Keratinocyte (primary cell): ENCODE measurements at regions not wholly inside any gene's neighbourhood (a gene's known extent, or its start where the extent isn't known, plus 50 kb on each side); places are given as distances from the start of the nearest gene placed in this dataset.

Experiments used
- DNase-seq: peaks from one replicate; pipeline ENCODE4 v3.0.0-alpha.2; 2011; ENCODE audit warnings: low read depth, missing footprints, low spot score
- FAIRE-seq: peaks from 2 replicates; lab custom pipeline; 2011; peaks lifted over from hg19 to GRCh38; lab: Jason Lieb, UNC
- H2AFZ ChIP-seq: 2 replicates; pipeline ENCODE4 v1.6.0; 2012; ENCODE audit warnings: low read length, control low read depth, inconsistent platforms; ENCODE audit not compliant: control insufficient read depth
- H3K27ac ChIP-seq: 2 replicates; pipeline ENCODE4 v1.5.1; 2011; ENCODE audit warnings: low read length; ENCODE audit not compliant: control insufficient read depth, insufficient read depth
- H3K27me3 ChIP-seq: 3 replicates; pipeline ENCODE4 v1.6.0; 2011; ENCODE audit warnings: low read length; ENCODE audit not compliant: control insufficient read depth, insufficient read depth; ENCODE audit errors: extremely low read depth
- H3K36me3 ChIP-seq, 2 experiments: 2 replicates in 1 of 2; 3 replicates in 1 of 2; pipeline ENCODE4 v1.5.1; 2011; ENCODE audit warnings: low read length in 2 of 2, mild to moderate bottlenecking in 1 of 2; ENCODE audit not compliant: control insufficient read depth in 2 of 2, insufficient read depth in 2 of 2; ENCODE audit errors: extremely low read depth in 1 of 2
- H3K4me1 ChIP-seq: 3 replicates; pipeline ENCODE4 v1.5.1; 2011; ENCODE audit warnings: low read length; ENCODE audit not compliant: control insufficient read depth, insufficient read depth; ENCODE audit errors: extremely low read depth
- H3K4me2 ChIP-seq: 3 replicates; pipeline ENCODE4 v1.6.0; 2011; ENCODE audit warnings: low read depth, low read length; ENCODE audit not compliant: control insufficient read depth, insufficient read depth; ENCODE audit errors: extremely low read depth
- H3K4me3 ChIP-seq, 3 experiments: fragments of 200-600 bp in 1 of 3; sonication (generic) in 1 of 3; 2 replicates in 2 of 3; 3 replicates in 1 of 3; pipeline ENCODE4 v1.5.1; 2011 to 2016; ENCODE audit warnings: low read length in 3 of 3, mild to moderate bottlenecking in 3 of 3, control low read depth in 2 of 3, inconsistent platforms in 1 of 3, low read depth in 1 of 3, mixed read lengths in 1 of 3, mixed run types in 1 of 3, moderate library complexity in 1 of 3; ENCODE audit not compliant: control insufficient read depth in 2 of 3, insufficient read depth in 2 of 3; ENCODE audit errors: extremely low read depth in 1 of 3
- H3K79me2 ChIP-seq: 2 replicates; pipeline ENCODE4 v1.6.0; 2012; ENCODE audit warnings: low read length; ENCODE audit not compliant: control insufficient read depth, insufficient read depth
- H3K9ac ChIP-seq: 3 replicates; pipeline ENCODE4 v1.6.0; 2011; ENCODE audit warnings: low read length; ENCODE audit not compliant: control insufficient read depth, insufficient read depth; ENCODE audit errors: extremely low read depth
- H3K9me1 ChIP-seq: 3 replicates; pipeline ENCODE4 v1.6.0; 2011; ENCODE audit warnings: low read length; ENCODE audit not compliant: control insufficient read depth, insufficient read depth; ENCODE audit errors: extremely low read depth
- H3K9me3 ChIP-seq: 2 replicates; pipeline ENCODE4 v1.5.1; 2012; ENCODE audit warnings: low read depth, low read length; ENCODE audit not compliant: control insufficient read depth
- H4K20me1 ChIP-seq: 3 replicates; pipeline ENCODE4 v1.6.0; 2011; ENCODE audit warnings: low read length; ENCODE audit not compliant: control insufficient read depth, insufficient read depth; ENCODE audit errors: extremely low read depth
- CTCF ChIP-seq, 3 experiments: IDR thresholded peaks in 1 of 3; conservative IDR thresholded peaks in 1 of 3; optimal IDR thresholded peaks in 1 of 3; 2 replicates in 2 of 3; 3 replicates in 1 of 3; pipeline versions ENCODE3 to v1.5.1; 2011; ENCODE audit warnings: low read length in 3 of 3, mild to moderate bottlenecking in 3 of 3, moderate library complexity in 2 of 3, control low read depth in 1 of 3, inconsistent platforms in 1 of 3; ENCODE audit not compliant: insufficient read depth in 2 of 3; ENCODE audit errors: extremely low read depth in 1 of 3
- EZH2 ChIP-seq: IDR thresholded peaks from one replicate; pipeline ENCODE4 v1.6.1; 2012; ENCODE audit warnings: inconsistent platforms, mild to moderate bottlenecking, low read length, moderate library complexity
- dilution Hi-C: fragments of 300-500 bp; cut with MboI; formaldehyde crosslinking; loops from one replicate; pipeline ENCODE4 v1.7.0; 2020; ENCODE audit warnings: low sequenced_read_pairs; ENCODE audit not compliant: extremely low pct_ligation_motif_present

- H3K27me3 ChIP-seq, result no peaks in the 10 kb centered on the region
- no peak overlapping the region for H3K9ac ChIP-seq
- no peak for FAIRE-seq
- H3K4me1 ChIP-seq, result no peaks in the 10 kb centered on the region
- H3K4me2 ChIP-seq, result no peak overlapping the region
- no peak overlapping the region for H3K4me3 ChIP-seq
- H3K27ac ChIP-seq, result no peak overlapping the region
- H3K79me2 ChIP-seq, result no peaks in the 10 kb centered on the region
- dilution Hi-C loops, result no loop called here
- no peaks in the 10 kb centered on the region for H3K36me3 ChIP-seq
- TF ChIP-seq CTCF (optimal IDR thresholded peaks at IDR 0.05 in 1 of 3, IDR thresholded peaks at IDR 0.05 in 1 of 3, conservative IDR thresholded peaks at IDR 0.05 in 1 of 3; ENCODE audit: extremely low read depth in 1 of 3, insufficient read depth in 2 of 3, low read length in 3 of 3) (no peak), EZH2 (no peak)
- H4K20me1 ChIP-seq, result no peaks in the 10 kb centered on the region
- H2AFZ ChIP-seq, result no peak overlapping the region
- H3K9me3 ChIP-seq, result no peaks in the 10 kb centered on the region
- DNase-seq, result no peak
- H3K9me1 ChIP-seq, result no peaks in the 10 kb centered on the region
Measured at GRCh38 chr2:220068846-220069245, 441.4 kb downstream of the SLC4A3 start.

- Histone ChIP-seq H2AFZ (no peak overlapping the region), H3K9me1 (no peaks in the 10 kb centered on the region), H3K79me2 (no peaks in the 10 kb centered on the region), H3K27ac (no peak overlapping the region), H3K9ac (no peak overlapping the region), H3K9me3 (no peaks in the 10 kb centered on the region), H3K36me3 (no peaks in the 10 kb centered on the region), H3K4me2 (no peak overlapping the region), H3K27me3 (no peaks in the 10 kb centered on the region), H3K4me3 (no peak overlapping the region), H4K20me1 (no peaks in the 10 kb centered on the region), H3K4me1 (no peaks in the 10 kb centered on the region)
- DNase-seq (no peak), FAIRE-seq (no peak)
- dilution Hi-C loops, result no loop called here
- no peak for TF ChIP-seq CTCF (optimal IDR thresholded peaks at IDR 0.05 in 1 of 3, IDR thresholded peaks at IDR 0.05 in 1 of 3, conservative IDR thresholded peaks at IDR 0.05 in 1 of 3; ENCODE audit: extremely low read depth in 1 of 3, insufficient read depth in 2 of 3, low read length in 3 of 3)
- TF ChIP-seq EZH2, result no peak
Measured at GRCh38 chr2:220070349-220070748, 442.9 kb downstream of the SLC4A3 start.
